SU-DHL-6 (cell line): ENCODE measurements at regions not wholly inside any gene's neighbourhood (a gene's known extent, or its start where the extent isn't known, plus 50 kb on each side); places are given as distances from the start of the nearest gene placed in this dataset.

Source experiments
- H2AFZ ChIP-seq: fragments of 200-600 bp; sonication (generic); 2 replicates; pipeline ENCODE4 v1.6.1; 2014; ENCODE audit warnings: low read depth, mild to moderate bottlenecking, moderate library complexity, mixed read lengths, antibody characterized with exemption, low read length; ENCODE audit not compliant: severe bottlenecking
- H3F3A ChIP-seq: fragments of 200-600 bp; shearing (Covaris generic); 2 replicates; pipeline ENCODE4 v1.6.0; 2016; ENCODE audit warnings: antibody characterized with exemption, mild to moderate bottlenecking; ENCODE audit not compliant: insufficient read depth
- H3K27ac ChIP-seq: fragments of 200-600 bp; sonication (generic); 2 replicates; pipeline ENCODE4 v1.5.1; 2016; ENCODE audit warnings: low read depth, mild to moderate bottlenecking, low read length, moderate library complexity, mixed read lengths
- H3K27me3 ChIP-seq: fragments of 200-600 bp; sonication (generic), shearing (Covaris generic); 2 replicates; pipeline ENCODE4 v1.6.0; 2014; ENCODE audit warnings: mild to moderate bottlenecking, low read length
- H3K36me3 ChIP-seq: fragments of 200-600 bp; sonication (generic); 2 replicates; pipeline ENCODE4 v1.6.1; 2014; ENCODE audit warnings: mild to moderate bottlenecking, low read length, mixed read lengths
- H3K4me2 ChIP-seq: fragments of 300-600, 200-600 bp; shearing (Covaris generic), sonication (generic); 2 replicates; pipeline ENCODE4 v1.6.0; 2014; ENCODE audit warnings: low read length, low read depth, mild to moderate bottlenecking; ENCODE audit not compliant: poor library complexity, severe bottlenecking
- H3K4me3 ChIP-seq: fragments of 200-600 bp; sonication (generic); 2 replicates; pipeline ENCODE4 v1.5.1; 2014; ENCODE audit warnings: antibody characterized with exemption, low read length, mild to moderate bottlenecking, mixed read lengths; ENCODE audit not compliant: insufficient read depth, poor library complexity, severe bottlenecking
- H3K79me2 ChIP-seq: fragments of 200-600 bp; sonication (generic); 2 replicates; pipeline ENCODE4 v1.6.1; 2014; ENCODE audit warnings: mild to moderate bottlenecking, low read length, moderate library complexity; ENCODE audit not compliant: insufficient read depth
- H3K9ac ChIP-seq: fragments of 200-600 bp; sonication (generic); 2 replicates; pipeline ENCODE4 v1.7.0; 2014; ENCODE audit warnings: mild to moderate bottlenecking, low read length
- H3K9me2 ChIP-seq: fragments of 200-600 bp; sonication (generic); replicated peaks from 2 replicates; pipeline ENCODE4 v1.6.1; 2014; ENCODE audit warnings: low read length; ENCODE audit not compliant: insufficient read depth
- H3K9me3 ChIP-seq: fragments of 200-600 bp; sonication (generic); 2 replicates; pipeline ENCODE4 v1.6.1; 2014; ENCODE audit warnings: low read length, mixed read lengths; ENCODE audit not compliant: insufficient read depth
- H4K20me1 ChIP-seq: fragments of 200-600 bp; sonication (generic); 2 replicates; pipeline ENCODE4 v1.6.1; 2014; ENCODE audit warnings: low read depth, mild to moderate bottlenecking, antibody characterized with exemption, low read length, moderate library complexity, mixed read lengths
- CTCF ChIP-seq: fragments of 200-600 bp; sonication (generic); IDR thresholded peaks from one replicate; pipeline ENCODE4 v1.5.1; 2017; ENCODE audit warnings: antibody characterized with exemption, mild to moderate bottlenecking, low read length, moderate library complexity; ENCODE audit not compliant: insufficient read depth, poor library complexity, severe bottlenecking
- EZH2phosphoT487 ChIP-seq: fragments of 200-600 bp; sonication (generic), shearing (Covaris generic); conservative IDR thresholded peaks from 2 replicates; pipeline ENCODE4 v1.6.1; 2018; ENCODE audit warnings: mild to moderate bottlenecking, antibody characterized with exemption, low read length, moderate library complexity, mixed read lengths

- TF ChIP-seq CTCF (no peak), EZH2phosphoT487 (no peak)
- Histone ChIP-seq H3K27ac (no peak overlapping the region), H3K4me2 (no peak overlapping the region), H4K20me1 (no peaks in the 10 kb centered on the region), H3K27me3 (no peaks in the 10 kb centered on the region), H3K9ac (no peak overlapping the region), H2AFZ (no peak overlapping the region), H3F3A (no peaks in the 10 kb centered on the region), H3K36me3 (no peaks in the 10 kb centered on the region), H3K4me3 (no peak overlapping the region), H3K9me3 (no peaks in the 10 kb centered on the region), H3K9me2 (no peaks in the 10 kb centered on the region), H3K79me2 (no peaks in the 10 kb centered on the region)
These were observed 213.5 kb downstream of the FSIP2 start for GRCh38 chr2:185952100-185952499.

GRCh38 chr2:185954389-185954788 is 215.8 kb downstream of the FSIP2 start:
- Histone ChIP-seq H3F3A (no peaks in the 10 kb centered on the region), H3K9me3 (no peaks in the 10 kb centered on the region), H3K4me2 (no peak overlapping the region), H3K9me2 (no peaks in the 10 kb centered on the region), H3K27me3 (no peaks in the 10 kb centered on the region), H3K4me3 (no peak overlapping the region), H3K36me3 (no peaks in the 10 kb centered on the region), H3K9ac (no peak overlapping the region), H2AFZ (no peak overlapping the region), H4K20me1 (no peaks in the 10 kb centered on the region), H3K27ac (no peak overlapping the region), H3K79me2 (no peaks in the 10 kb centered on the region)
- TF ChIP-seq CTCF = no peak
- no peak for TF ChIP-seq EZH2phosphoT487

GRCh38 chr2:185955050-185955449 is 216.4 kb downstream of the FSIP2 start:
- no peak overlapping the region for H3K9ac ChIP-seq
- H3K4me2 ChIP-seq = no peak overlapping the region
- no peak overlapping the region for H2AFZ ChIP-seq
- H3F3A ChIP-seq = no peaks in the 10 kb centered on the region
- H3K9me2 ChIP-seq = no peaks in the 10 kb centered on the region
- TF ChIP-seq CTCF = no peak
- no peak for TF ChIP-seq EZH2phosphoT487
- no peak overlapping the region for H3K4me3 ChIP-seq
- H3K9me3 ChIP-seq = no peaks in the 10 kb centered on the region
- no peaks in the 10 kb centered on the region for H3K27me3 ChIP-seq
- H3K36me3 ChIP-seq = no peaks in the 10 kb centered on the region
- no peak overlapping the region for H3K27ac ChIP-seq
- H4K20me1 ChIP-seq = no peaks in the 10 kb centered on the region
- no peaks in the 10 kb centered on the region for H3K79me2 ChIP-seq

- no peak overlapping the region for H3K27ac ChIP-seq
- no peaks in the 10 kb centered on the region for H3K36me3 ChIP-seq
- H3F3A ChIP-seq = no peaks in the 10 kb centered on the region
- H3K9me3 ChIP-seq = no peaks in the 10 kb centered on the region
- no peaks in the 10 kb centered on the region for H3K9me2 ChIP-seq
- H3K79me2 ChIP-seq = no peaks in the 10 kb centered on the region
- no peaks in the 10 kb centered on the region for H3K27me3 ChIP-seq
- H4K20me1 ChIP-seq = no peaks in the 10 kb centered on the region
- H3K4me2 ChIP-seq = no peak overlapping the region
- no peak overlapping the region for H3K4me3 ChIP-seq
- H3K9ac ChIP-seq = no peak overlapping the region
- TF ChIP-seq EZH2phosphoT487 (no peak), CTCF (no peak)
- no peak overlapping the region for H2AFZ ChIP-seq
These were observed 228.7 kb downstream of the FSIP2 start for GRCh38 chr2:185967335-185967734.
